ENCODE measurements at regions not wholly inside any gene's neighbourhood (a gene's known extent, or its start where the extent isn't known, plus 50 kb on each side); places are given as distances from the start of the nearest gene placed in this dataset.

GRCh38 chr16:35319536-35320192 lies 1860.3 kb downstream of the TP53TG3F start:
- Histone ChIP-seq H2BK120ac (ENCODE audit: low read depth, low read length, poor library complexity, severe bottlenecking) (no peak overlapping the region), H2BK5ac (ENCODE audit: insufficient read length, low read length) (no peak overlapping the region), H3K18ac (ENCODE audit: insufficient read length, low read depth, low read length) (no peak overlapping the region), H3K9ac (ENCODE audit: extremely low read depth, insufficient read length, low read length) (no peak overlapping the region), H2AFZ (ENCODE audit: low read length) (no peak overlapping the region), H4K20me1 (ENCODE audit: control insufficient read depth, insufficient read depth, insufficient read length) (no peaks in the 10 kb centered on the region), H3K79me1 (ENCODE audit: insufficient read depth, low read depth, low read length, poor library complexity, severe bottlenecking) (no peaks in the 10 kb centered on the region), H4K5ac (ENCODE audit: insufficient read length, low read depth, low read length) (no peak overlapping the region), H4K8ac (replicated peaks; ENCODE audit: insufficient read length, low read depth, low read length) (no peak overlapping the region), H3K4ac (ENCODE audit: low read depth, low read length) (no peak overlapping the region), H2AK5ac (ENCODE audit: insufficient read length, low read length) (no peak overlapping the region), H3K56ac (ENCODE audit: insufficient read length, low read depth, low read length) (no peak overlapping the region), H3K4me2 (ENCODE audit: insufficient read depth, insufficient read length, low read length) (no peak overlapping the region), H4K91ac (ENCODE audit: insufficient read length, low read depth, low read length) (no peak overlapping the region), H3K23ac (ENCODE audit: insufficient read length, low read depth, low read length) (no peak overlapping the region), H3K27ac (ENCODE audit: insufficient read length, low read depth, low read length) (no peak overlapping the region), H3K9me3 (ENCODE audit: control insufficient read depth, low read depth, low read length) (peaks cover 75% of the 10 kb centered on the region), H2BK15ac (ENCODE audit: low read depth, low read length) (no peak overlapping the region), H3K27me3 (ENCODE audit: insufficient read depth, low read length) (no peaks in the 10 kb centered on the region; the same call in 1 of the 2 replicates), H2BK20ac (ENCODE audit: low read depth, low read length, poor library complexity, severe bottlenecking) (no peak overlapping the region), H3K14ac (ENCODE audit: insufficient read depth, low read length) (no peak overlapping the region), H3K23me2 (ENCODE audit: insufficient read length, low read depth, low read length, poor library complexity, severe bottlenecking) (no peaks in the 10 kb centered on the region), H3K79me2 (ENCODE audit: insufficient read depth, low read length) (no peaks in the 10 kb centered on the region), H3T11ph (ENCODE audit: low read length) (no peak overlapping the region), H2BK12ac (ENCODE audit: insufficient read length, low read depth, low read length) (no peak overlapping the region), H3K4me1 (ENCODE audit: insufficient read depth, low read length) (no peaks in the 10 kb centered on the region)
- Mint-ChIP-seq H3K36me3 (ENCODE audit: insufficient read depth in 1 of 3, low read depth in 3 of 3) (peaks cover 3 to 23% (median 10%) of the 10 kb centered on the region in 3 experiments; a peak in 6 of 7 replicates), H3K27ac (no peak overlapping the region), H3K9me3 (peaks cover 88 to 90% of the 10 kb centered on the region in 2 experiments), H3K27me3 (ENCODE audit: low read depth) (no peaks in the 10 kb centered on the region), H3K4me1 (no peaks in the 10 kb centered on the region), H3K4me3 (no peak overlapping the region)
- WGBS (ENCODE audit: extremely low coverage, insufficient read length, low lambda C conversion rate), result no CpG with 5 or more reads among the region's 2 CpGs
- no peak for TF ChIP-seq CTCF (conservative IDR thresholded peaks at IDR 0.05)
- no peak for DNase-seq

Measured in H9 (cell line).